ENCODE measurements at regions not wholly inside any gene's neighbourhood (a gene's known extent, or its start where the extent isn't known, plus 50 kb on each side); places are given as distances from the start of the nearest gene placed in this dataset.

DNA sequence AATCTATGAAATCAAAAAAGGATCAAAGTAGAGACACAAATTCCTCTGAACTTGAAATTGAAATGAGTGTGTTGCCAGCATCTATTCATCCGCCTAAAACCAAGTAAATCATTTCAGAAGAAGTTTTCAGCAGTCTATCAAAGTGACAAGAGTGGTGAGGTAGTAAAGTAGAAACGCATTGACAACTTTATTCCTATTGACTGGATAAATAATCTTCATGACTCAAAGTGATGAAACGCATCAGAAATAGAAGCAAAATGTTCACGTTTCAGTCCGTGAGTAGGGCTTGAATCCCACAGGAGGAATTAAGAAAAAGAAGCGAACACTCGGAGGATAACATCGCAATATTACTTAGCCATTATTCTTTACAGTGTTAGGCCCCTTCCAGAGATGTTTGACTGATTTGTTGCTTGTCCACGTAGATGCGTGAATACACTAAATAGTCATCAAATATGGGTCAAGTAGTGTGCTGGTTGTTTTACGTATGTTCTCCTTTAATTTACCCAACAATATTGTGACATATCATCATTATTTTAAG, 314.4 kb downstream of the PLK2 start:
- no peak for DNase-seq (ENCODE audit: low read depth)
- H3K27me3 ChIP-seq (ENCODE audit: control insufficient read depth, insufficient read depth, low read length) = no peaks in the 10 kb centered on the region
- H3K36me3 ChIP-seq (ENCODE audit: control insufficient read depth, insufficient read depth, low read length) = no peaks in the 10 kb centered on the region
- H3K4me3 ChIP-seq (ENCODE audit: low read depth, low read length) = no peak overlapping the region
- TF ChIP-seq, protein P1, sequence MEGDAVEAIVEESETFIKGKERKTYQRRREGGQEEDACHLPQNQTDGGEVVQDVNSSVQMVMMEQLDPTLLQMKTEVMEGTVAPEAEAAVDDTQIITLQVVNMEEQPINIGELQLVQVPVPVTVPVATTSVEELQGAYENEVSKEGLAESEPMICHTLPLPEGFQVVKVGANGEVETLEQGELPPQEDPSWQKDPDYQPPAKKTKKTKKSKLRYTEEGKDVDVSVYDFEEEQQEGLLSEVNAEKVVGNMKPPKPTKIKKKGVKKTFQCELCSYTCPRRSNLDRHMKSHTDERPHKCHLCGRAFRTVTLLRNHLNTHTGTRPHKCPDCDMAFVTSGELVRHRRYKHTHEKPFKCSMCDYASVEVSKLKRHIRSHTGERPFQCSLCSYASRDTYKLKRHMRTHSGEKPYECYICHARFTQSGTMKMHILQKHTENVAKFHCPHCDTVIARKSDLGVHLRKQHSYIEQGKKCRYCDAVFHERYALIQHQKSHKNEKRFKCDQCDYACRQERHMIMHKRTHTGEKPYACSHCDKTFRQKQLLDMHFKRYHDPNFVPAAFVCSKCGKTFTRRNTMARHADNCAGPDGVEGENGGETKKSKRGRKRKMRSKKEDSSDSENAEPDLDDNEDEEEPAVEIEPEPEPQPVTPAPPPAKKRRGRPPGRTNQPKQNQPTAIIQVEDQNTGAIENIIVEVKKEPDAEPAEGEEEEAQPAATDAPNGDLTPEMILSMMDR (IDR thresholded peaks at IDR 0.05; ENCODE audit: insufficient read depth, low read length, poor library complexity, severe bottlenecking) = no peak

DNA sequence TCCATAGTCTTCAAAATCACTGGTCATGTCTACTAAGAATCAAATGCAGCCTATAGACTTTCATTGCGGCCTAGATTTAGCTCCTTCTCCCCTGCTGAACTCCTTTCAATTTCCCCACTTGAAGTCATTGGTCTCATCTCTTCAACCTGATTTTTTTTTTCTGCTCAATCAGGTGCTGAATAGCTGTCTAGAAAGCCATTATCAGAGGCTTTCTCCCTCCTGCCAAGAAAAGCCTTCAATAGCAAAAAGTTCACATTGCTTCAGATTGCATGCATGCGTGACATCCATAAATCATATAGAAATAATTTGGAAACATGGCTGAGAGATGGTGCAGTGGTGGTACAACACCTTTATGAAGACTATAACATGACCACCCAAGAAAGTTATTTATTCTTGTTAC, 316.2 kb downstream of the PLK2 start:
- Histone ChIP-seq H3K27me3 (ENCODE audit: control insufficient read depth, insufficient read depth, low read length) (no peaks in the 10 kb centered on the region), H3K36me3 (ENCODE audit: control insufficient read depth, insufficient read depth, low read length) (no peaks in the 10 kb centered on the region), H3K4me3 (ENCODE audit: low read depth, low read length) (no peak overlapping the region)
- TF ChIP-seq, protein P1 (IDR thresholded peaks at IDR 0.05; ENCODE audit: insufficient read depth, low read length, poor library complexity, severe bottlenecking) = no peak
- no peak for DNase-seq (ENCODE audit: low read depth)

DNA sequence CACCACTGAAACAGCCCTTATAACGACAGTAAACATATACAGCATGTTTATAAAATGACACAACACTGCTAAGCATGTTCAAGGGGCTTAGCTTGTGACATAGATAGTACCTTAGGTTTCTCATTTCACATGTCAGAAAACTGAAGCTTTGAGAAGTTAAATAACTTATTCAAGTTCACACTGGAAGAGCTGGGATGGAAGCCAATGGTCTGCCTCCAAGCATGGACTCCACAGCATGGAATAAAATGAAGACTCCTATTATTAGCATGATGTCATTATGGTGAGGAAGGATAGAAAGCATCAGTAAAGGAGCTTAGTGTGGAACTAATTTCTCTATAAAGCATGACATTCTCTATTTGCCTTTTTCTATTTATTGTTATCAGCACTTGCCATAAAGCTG, 316.7 kb downstream of the PLK2 start:
- TF ChIP-seq, protein P1 (IDR thresholded peaks at IDR 0.05; ENCODE audit: insufficient read depth, low read length, poor library complexity, severe bottlenecking) = no peak
- Histone ChIP-seq H3K4me3 (ENCODE audit: low read depth, low read length) (no peak overlapping the region), H3K36me3 (ENCODE audit: control insufficient read depth, insufficient read depth, low read length) (no peaks in the 10 kb centered on the region), H3K27me3 (ENCODE audit: control insufficient read depth, insufficient read depth, low read length) (no peaks in the 10 kb centered on the region)
- no peak for DNase-seq (ENCODE audit: low read depth)

DNA sequence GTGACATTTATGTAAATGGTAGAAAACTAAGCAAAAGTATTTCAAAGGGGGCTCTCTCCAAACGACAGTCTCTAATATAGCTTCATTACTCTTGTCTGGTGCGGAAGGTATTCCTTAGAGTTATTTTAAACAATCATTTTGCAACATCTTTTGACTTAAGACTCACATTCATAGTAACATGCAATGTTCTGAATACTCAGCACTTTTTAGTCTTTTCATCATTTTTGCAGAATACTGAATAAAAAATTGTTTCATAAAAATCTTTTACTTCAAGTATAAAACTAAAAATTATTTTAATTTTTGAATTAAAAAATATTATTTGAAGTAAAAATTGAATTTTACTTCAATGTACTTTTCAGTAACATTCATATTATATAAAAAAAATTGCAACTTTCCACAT, 321.1 kb downstream of the PLK2 start:
- no peak overlapping the region for H3K4me3 ChIP-seq (ENCODE audit: low read depth, low read length)
- H3K36me3 ChIP-seq (ENCODE audit: control insufficient read depth, insufficient read depth, low read length) = no peaks in the 10 kb centered on the region
- DNase-seq (ENCODE audit: low read depth) = no peak
- TF ChIP-seq, protein P1 (IDR thresholded peaks at IDR 0.05; ENCODE audit: insufficient read depth, low read length, poor library complexity, severe bottlenecking) = no peak
- no peaks in the 10 kb centered on the region for H3K27me3 ChIP-seq (ENCODE audit: control insufficient read depth, insufficient read depth, low read length)

DNA sequence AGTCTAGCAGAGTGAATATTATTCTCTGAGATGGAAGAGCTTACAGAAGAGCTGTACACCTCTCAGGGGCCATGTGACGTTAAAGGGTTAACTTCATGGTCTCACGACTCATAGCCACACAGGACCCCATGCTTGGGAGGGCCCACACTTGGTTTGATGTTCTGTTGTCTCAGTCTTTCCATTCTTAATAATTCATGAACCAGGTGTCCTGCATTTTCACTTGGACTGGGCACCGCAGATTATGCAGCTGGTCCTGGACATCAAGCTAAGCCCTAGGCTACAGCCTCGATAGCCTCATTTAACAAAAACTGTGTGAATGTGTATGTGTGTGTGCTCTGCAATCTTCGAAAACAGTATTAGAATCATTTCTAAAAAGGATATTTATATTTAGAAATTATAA, 323.5 kb downstream of the PLK2 start:
- Histone ChIP-seq H3K27me3 (ENCODE audit: control insufficient read depth, insufficient read depth, low read length) (no peaks in the 10 kb centered on the region), H3K4me3 (ENCODE audit: low read depth, low read length) (no peak overlapping the region), H3K36me3 (ENCODE audit: control insufficient read depth, insufficient read depth, low read length) (no peaks in the 10 kb centered on the region)
- no peak for DNase-seq (ENCODE audit: low read depth)
- TF ChIP-seq, protein P1 (IDR thresholded peaks at IDR 0.05; ENCODE audit: insufficient read depth, low read length, poor library complexity, severe bottlenecking) = no peak

DNA sequence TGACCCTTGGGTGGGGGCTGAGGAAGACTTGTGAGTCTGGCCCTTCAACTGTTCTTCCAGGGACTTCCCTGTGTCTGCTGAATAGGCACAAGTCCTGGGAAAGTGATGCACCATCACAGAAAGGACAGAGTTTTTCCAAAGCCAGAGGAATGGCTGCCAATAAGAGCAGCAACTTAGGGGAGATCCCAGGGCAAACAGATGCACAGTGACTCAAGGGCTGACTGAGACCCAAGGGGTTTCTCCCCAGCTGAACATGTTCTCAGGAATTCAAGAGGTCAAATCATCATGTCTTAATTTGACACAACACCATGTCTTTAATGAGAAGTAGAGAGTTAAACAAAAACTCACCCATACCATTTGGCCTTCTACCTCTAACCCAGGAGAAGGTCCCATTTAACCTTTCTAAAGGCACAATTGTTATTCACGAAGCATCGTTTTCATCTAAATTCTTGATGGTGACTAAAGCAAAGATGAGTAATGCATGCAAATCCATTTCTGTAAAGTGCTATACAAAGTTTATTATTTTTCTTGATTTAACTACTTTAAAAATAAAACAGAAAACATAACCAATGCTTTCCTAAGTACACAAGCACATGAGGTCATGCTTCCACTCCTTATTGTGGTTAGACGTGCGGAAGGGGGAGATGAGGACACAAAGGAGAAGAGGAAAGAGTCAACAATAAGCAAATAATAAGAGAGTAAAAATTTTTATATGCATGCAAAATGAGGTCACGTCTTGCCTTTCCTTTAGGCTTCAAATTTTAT, 324.1 kb downstream of the PLK2 start:
- Histone ChIP-seq H3K4me3 (ENCODE audit: low read depth, low read length) (no peak overlapping the region), H3K36me3 (ENCODE audit: control insufficient read depth, insufficient read depth, low read length) (no peaks in the 10 kb centered on the region), H3K27me3 (ENCODE audit: control insufficient read depth, insufficient read depth, low read length) (no peaks in the 10 kb centered on the region)
- TF ChIP-seq, protein P1 (IDR thresholded peaks at IDR 0.05; ENCODE audit: insufficient read depth, low read length, poor library complexity, severe bottlenecking) = no peak
- no peak for DNase-seq (ENCODE audit: low read depth)
